ENCODE measurements at regions not wholly inside any gene's neighbourhood (a gene's known extent, or its start where the extent isn't known, plus 50 kb on each side); places are given as distances from the start of the nearest gene placed in this dataset.

GRCh38 chr1:201649761-201650622 is 111.1 kb downstream of the NAV1 start:
- peaks cover 72% of the 10 kb centered on the region for H3K27me3 Mint-ChIP-seq
- CTCF ChIA-PET: no interaction called here
- H3K4me1 Mint-ChIP-seq: no peaks in the 10 kb centered on the region
- DNase-seq: no peak
- H3K27ac Mint-ChIP-seq: no peak overlapping the region
- H3K36me3 Mint-ChIP-seq: no peaks in the 10 kb centered on the region
- H3K4me3 Mint-ChIP-seq: no peak overlapping the region
- H3K9me3 Mint-ChIP-seq: no peaks in the 10 kb centered on the region

GRCh38 chr1:201650623-201650933 is 111.7 kb downstream of the NAV1 start:
- Mint-ChIP-seq H3K4me3 (no peak overlapping the region), H3K27ac (no peak overlapping the region), H3K9me3 (no peaks in the 10 kb centered on the region), H3K27me3 (peaks cover 73% of the 10 kb centered on the region), H3K36me3 (no peaks in the 10 kb centered on the region), H3K4me1 (no peaks in the 10 kb centered on the region)
- CTCF ChIA-PET: no interaction called here
- no peak for DNase-seq

GRCh38 chr1:201652181-201652580 is 113.3 kb downstream of the NAV1 start:
- CTCF ChIA-PET: no interaction called here
- no peaks in the 10 kb centered on the region for H3K9me3 Mint-ChIP-seq

GRCh38 chr1:201653233-201653632 is 114.3 kb downstream of the NAV1 start:
- no peak overlapping the region for H3K27ac Mint-ChIP-seq

More at GRCh38 chr1:201652181-201652580, 113.3 kb downstream of the NAV1 start:
- DNase-seq: no peak
- Mint-ChIP-seq H3K4me3 (no peak overlapping the region), H3K27me3 (peaks cover 60% of the 10 kb centered on the region), H3K36me3 (no peaks in the 10 kb centered on the region), H3K27ac (no peak overlapping the region), H3K4me1 (no peaks in the 10 kb centered on the region)

GRCh38 chr1:201653883-201654282 is 115.0 kb downstream of the NAV1 start:
- Mint-ChIP-seq H3K9me3 (no peaks in the 10 kb centered on the region), H3K27me3 (peaks cover 49% of the 10 kb centered on the region), H3K4me1 (no peaks in the 10 kb centered on the region), H3K4me3 (no peak overlapping the region), H3K27ac (no peak overlapping the region), H3K36me3 (no peaks in the 10 kb centered on the region)
- DNase-seq: no peak
- CTCF ChIA-PET: interaction anchor here (1.4 kb wide), 1 partner anchor 20 kb away, joined by 3 read pairs; no protein-coding TSS in a partner anchor

More at GRCh38 chr1:201653233-201653632, 114.3 kb downstream of the NAV1 start:
- H3K4me3 Mint-ChIP-seq: no peak overlapping the region
- no peaks in the 10 kb centered on the region for H3K9me3 Mint-ChIP-seq
- H3K36me3 Mint-ChIP-seq: no peaks in the 10 kb centered on the region
- CTCF ChIA-PET: interaction anchor here (1.4 kb wide), 1 partner anchor 19 kb away, joined by 3 read pairs; no protein-coding TSS in a partner anchor
- peaks cover 52% of the 10 kb centered on the region for H3K27me3 Mint-ChIP-seq
- no peak for DNase-seq
- no peaks in the 10 kb centered on the region for H3K4me1 Mint-ChIP-seq

- CTCF ChIA-PET: no interaction called here
- no peak overlapping the region for H3K27ac Mint-ChIP-seq
- no peaks in the 10 kb centered on the region for H3K9me3 Mint-ChIP-seq
- no peaks in the 10 kb centered on the region for H3K36me3 Mint-ChIP-seq
- H3K27me3 Mint-ChIP-seq: peaks cover 35% of the 10 kb centered on the region
- H3K4me3 Mint-ChIP-seq: no peak overlapping the region
- no peaks in the 10 kb centered on the region for H3K4me1 Mint-ChIP-seq
- DNase-seq: no peak
Observed at GRCh38 chr1:201655243-201655642, 116.3 kb downstream of the NAV1 start.

GRCh38 chr1:201655910-201656309 is 117.0 kb downstream of the NAV1 start:
- peaks cover 29% of the 10 kb centered on the region for H3K27me3 Mint-ChIP-seq
- DNase-seq: no peak
- CTCF ChIA-PET: no interaction called here

GRCh38 chr1:201656311-201657032 is 117.5 kb downstream of the NAV1 start:
- CTCF ChIA-PET: no interaction called here
- no peaks in the 10 kb centered on the region for H3K9me3 Mint-ChIP-seq
- H3K36me3 Mint-ChIP-seq: no peaks in the 10 kb centered on the region

More at GRCh38 chr1:201655910-201656309, 117.0 kb downstream of the NAV1 start:
- H3K36me3 Mint-ChIP-seq: no peaks in the 10 kb centered on the region
- H3K4me3 Mint-ChIP-seq: no peak overlapping the region
- no peaks in the 10 kb centered on the region for H3K4me1 Mint-ChIP-seq
- H3K9me3 Mint-ChIP-seq: no peaks in the 10 kb centered on the region
- H3K27ac Mint-ChIP-seq: no peak overlapping the region

GRCh38 chr1:201659572-201659971 is 120.6 kb downstream of the NAV1 start:
- Mint-ChIP-seq H3K4me1 (no peaks in the 10 kb centered on the region), H3K27ac (no peak overlapping the region), H3K9me3 (no peaks in the 10 kb centered on the region), H3K27me3 (peaks cover 10% of the 10 kb centered on the region), H3K4me3 (no peak overlapping the region), H3K36me3 (no peaks in the 10 kb centered on the region)
- CTCF ChIA-PET: interaction anchor here (0.6 kb wide), 1 partner anchor 489 kb away, joined by 3 read pairs; no protein-coding TSS in a partner anchor
- DNase-seq: no peak

More at GRCh38 chr1:201656311-201657032, 117.5 kb downstream of the NAV1 start:
- no peaks in the 10 kb centered on the region for H3K4me1 Mint-ChIP-seq
- H3K27me3 Mint-ChIP-seq: peaks cover 23% of the 10 kb centered on the region
- no peak overlapping the region for H3K27ac Mint-ChIP-seq
- DNase-seq: no peak
- H3K4me3 Mint-ChIP-seq: no peak overlapping the region

GRCh38 chr1:201660931-201661822 is 122.2 kb downstream of the NAV1 start:
- H3K36me3 Mint-ChIP-seq: no peaks in the 10 kb centered on the region
- DNase-seq: no peak
- no peak overlapping the region for H3K27ac Mint-ChIP-seq
- H3K27me3 Mint-ChIP-seq: peaks cover 10% of the 10 kb centered on the region
- H3K4me1 Mint-ChIP-seq: no peaks in the 10 kb centered on the region
- CTCF ChIA-PET: no interaction called here
- no peak overlapping the region for H3K4me3 Mint-ChIP-seq
- no peaks in the 10 kb centered on the region for H3K9me3 Mint-ChIP-seq

GRCh38 chr1:201661823-201662359 is 123.0 kb downstream of the NAV1 start:
- Mint-ChIP-seq H3K4me3 (no peak overlapping the region), H3K27me3 (peaks cover 10% of the 10 kb centered on the region), H3K4me1 (no peaks in the 10 kb centered on the region), H3K9me3 (no peaks in the 10 kb centered on the region), H3K36me3 (no peaks in the 10 kb centered on the region), H3K27ac (no peak overlapping the region)
- CTCF ChIA-PET: no interaction called here
- no peak for DNase-seq

GRCh38 chr1:201662646-201663045 is 123.7 kb downstream of the NAV1 start:
- no peaks in the 10 kb centered on the region for H3K36me3 Mint-ChIP-seq
- CTCF ChIA-PET: interaction anchor here (0.6 to 1.0 kb wide), 2 partner anchors 14 to 56 kb away, joined by 3 read pairs; no protein-coding TSS in a partner anchor
- peaks cover 10% of the 10 kb centered on the region for H3K27me3 Mint-ChIP-seq
- DNase-seq: no peak
- no peaks in the 10 kb centered on the region for H3K9me3 Mint-ChIP-seq
- H3K4me3 Mint-ChIP-seq: no peak overlapping the region
- no peaks in the 10 kb centered on the region for H3K4me1 Mint-ChIP-seq
- no peak overlapping the region for H3K27ac Mint-ChIP-seq

GRCh38 chr1:201663491-201664113 is 124.7 kb downstream of the NAV1 start:
- H3K27ac Mint-ChIP-seq: no peak overlapping the region
- no peaks in the 10 kb centered on the region for H3K9me3 Mint-ChIP-seq
- CTCF ChIA-PET: interaction anchor here (0.6 to 1.0 kb wide), 3 partner anchors 13 to 55 kb away, joined by 3 read pairs; no protein-coding TSS in a partner anchor
- no peaks in the 10 kb centered on the region for H3K4me1 Mint-ChIP-seq
- no peaks in the 10 kb centered on the region for H3K36me3 Mint-ChIP-seq
- DNase-seq: no peak
- H3K27me3 Mint-ChIP-seq: peaks cover 4% of the 10 kb centered on the region
- no peak overlapping the region for H3K4me3 Mint-ChIP-seq

Data from activated naive CD4-positive, alpha-beta T cell treated with anti-CD3 and anti-CD28 coated beads, Interleukin-2, amount 10 ng/mL, durations not matched to agents 7 days and 5 days (primary cell).